ENCODE measurements at regions not wholly inside any gene's neighbourhood (a gene's known extent, or its start where the extent isn't known, plus 50 kb on each side); places are given as distances from the start of the nearest gene placed in this dataset.

GRCh38 chr7:68707159-68707558 is 891.1 kb upstream of the AUTS2 start (continued):
- TF ChIP-seq ETS1 (IDR thresholded peaks at IDR 0.05) (no peak), JUNB (IDR thresholded peaks at IDR 0.05; ENCODE audit: unreplicated experiment) (no peak), NANOG (IDR thresholded peaks at IDR 0.05; ENCODE audit: borderline replicate concordance) (no peak), REST (IDR thresholded peaks at IDR 0.05; ENCODE audit: unreplicated experiment) (no peak)

DNA sequence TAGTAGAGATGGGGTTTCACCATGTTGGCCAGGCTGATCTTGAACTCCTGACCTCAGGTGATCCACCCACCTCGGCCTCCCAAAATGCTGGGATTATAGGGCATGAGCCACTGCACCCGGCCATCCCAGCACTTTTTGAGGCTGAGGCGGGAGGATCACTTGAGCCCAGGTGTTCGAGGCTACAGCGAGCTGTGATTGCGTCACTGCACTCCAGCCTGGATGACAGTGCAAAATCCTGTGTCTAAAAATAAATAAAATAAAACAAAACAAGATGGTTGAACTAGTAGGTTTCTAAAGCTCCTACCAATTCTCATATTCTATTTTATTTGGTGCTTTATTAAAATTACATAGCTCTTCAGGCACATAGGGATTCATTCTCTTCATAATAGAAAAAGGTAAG is 890.3 kb upstream of the AUTS2 start:
- Histone ChIP-seq H3K79me2 (replicated peaks; ENCODE audit: insufficient read depth) (no peaks in the 10 kb centered on the region), H4K20me1 (replicated peaks; ENCODE audit: insufficient read depth) (no peaks in the 10 kb centered on the region), H2AFZ (no peak overlapping the region), H3K4me2 (no peak overlapping the region), H3K4me3 (no peak overlapping the region), H3K4me1 (ENCODE audit: insufficient read depth) (no peaks in the 10 kb centered on the region), H3K27ac (ENCODE audit: low read depth) (no peak overlapping the region), H3K27me3 (ENCODE audit: insufficient read depth) (no peaks in the 10 kb centered on the region), H3K36me3 (ENCODE audit: insufficient read depth) (no peaks in the 10 kb centered on the region), H3K9me2 (ENCODE audit: insufficient read depth) (no peaks in the 10 kb centered on the region), H3F3A (replicated peaks; ENCODE audit: low read depth) (no peaks in the 10 kb centered on the region)
- H3K9me3 Mint-ChIP-seq = peaks cover 98% of the 10 kb centered on the region
- no peak overlapping the region for H3K27ac Mint-ChIP-seq
- DNase-seq (ENCODE audit: low spot score) = no peak
- no peaks in the 10 kb centered on the region for H3K4me1 Mint-ChIP-seq
- ATAC-seq = no peak
- peaks cover 43% of the 10 kb centered on the region for H3K36me3 Mint-ChIP-seq (ENCODE audit: low read depth)
- no peak overlapping the region for H3K4me3 Mint-ChIP-seq
- peaks cover 5% of the 10 kb centered on the region for H3K27me3 Mint-ChIP-seq (ENCODE audit: insufficient read depth, low read depth, poor library complexity)
- no peak for TF ChIP-seq NANOG (IDR thresholded peaks at IDR 0.05; ENCODE audit: borderline replicate concordance)
- no peak for TF ChIP-seq EZH2phosphoT487 (IDR thresholded peaks at IDR 0.05; ENCODE audit: unreplicated experiment)
- no peak for TF ChIP-seq ETS1 (IDR thresholded peaks at IDR 0.05)
- TF ChIP-seq POLR2AphosphoS5 (IDR thresholded peaks at IDR 0.05; ENCODE audit: low read depth) = no peak
- no peak for TF ChIP-seq ZNF114 (CRISPR knock-in tag; IDR thresholded peaks at IDR 0.05)
- TF ChIP-seq, protein P1, sequence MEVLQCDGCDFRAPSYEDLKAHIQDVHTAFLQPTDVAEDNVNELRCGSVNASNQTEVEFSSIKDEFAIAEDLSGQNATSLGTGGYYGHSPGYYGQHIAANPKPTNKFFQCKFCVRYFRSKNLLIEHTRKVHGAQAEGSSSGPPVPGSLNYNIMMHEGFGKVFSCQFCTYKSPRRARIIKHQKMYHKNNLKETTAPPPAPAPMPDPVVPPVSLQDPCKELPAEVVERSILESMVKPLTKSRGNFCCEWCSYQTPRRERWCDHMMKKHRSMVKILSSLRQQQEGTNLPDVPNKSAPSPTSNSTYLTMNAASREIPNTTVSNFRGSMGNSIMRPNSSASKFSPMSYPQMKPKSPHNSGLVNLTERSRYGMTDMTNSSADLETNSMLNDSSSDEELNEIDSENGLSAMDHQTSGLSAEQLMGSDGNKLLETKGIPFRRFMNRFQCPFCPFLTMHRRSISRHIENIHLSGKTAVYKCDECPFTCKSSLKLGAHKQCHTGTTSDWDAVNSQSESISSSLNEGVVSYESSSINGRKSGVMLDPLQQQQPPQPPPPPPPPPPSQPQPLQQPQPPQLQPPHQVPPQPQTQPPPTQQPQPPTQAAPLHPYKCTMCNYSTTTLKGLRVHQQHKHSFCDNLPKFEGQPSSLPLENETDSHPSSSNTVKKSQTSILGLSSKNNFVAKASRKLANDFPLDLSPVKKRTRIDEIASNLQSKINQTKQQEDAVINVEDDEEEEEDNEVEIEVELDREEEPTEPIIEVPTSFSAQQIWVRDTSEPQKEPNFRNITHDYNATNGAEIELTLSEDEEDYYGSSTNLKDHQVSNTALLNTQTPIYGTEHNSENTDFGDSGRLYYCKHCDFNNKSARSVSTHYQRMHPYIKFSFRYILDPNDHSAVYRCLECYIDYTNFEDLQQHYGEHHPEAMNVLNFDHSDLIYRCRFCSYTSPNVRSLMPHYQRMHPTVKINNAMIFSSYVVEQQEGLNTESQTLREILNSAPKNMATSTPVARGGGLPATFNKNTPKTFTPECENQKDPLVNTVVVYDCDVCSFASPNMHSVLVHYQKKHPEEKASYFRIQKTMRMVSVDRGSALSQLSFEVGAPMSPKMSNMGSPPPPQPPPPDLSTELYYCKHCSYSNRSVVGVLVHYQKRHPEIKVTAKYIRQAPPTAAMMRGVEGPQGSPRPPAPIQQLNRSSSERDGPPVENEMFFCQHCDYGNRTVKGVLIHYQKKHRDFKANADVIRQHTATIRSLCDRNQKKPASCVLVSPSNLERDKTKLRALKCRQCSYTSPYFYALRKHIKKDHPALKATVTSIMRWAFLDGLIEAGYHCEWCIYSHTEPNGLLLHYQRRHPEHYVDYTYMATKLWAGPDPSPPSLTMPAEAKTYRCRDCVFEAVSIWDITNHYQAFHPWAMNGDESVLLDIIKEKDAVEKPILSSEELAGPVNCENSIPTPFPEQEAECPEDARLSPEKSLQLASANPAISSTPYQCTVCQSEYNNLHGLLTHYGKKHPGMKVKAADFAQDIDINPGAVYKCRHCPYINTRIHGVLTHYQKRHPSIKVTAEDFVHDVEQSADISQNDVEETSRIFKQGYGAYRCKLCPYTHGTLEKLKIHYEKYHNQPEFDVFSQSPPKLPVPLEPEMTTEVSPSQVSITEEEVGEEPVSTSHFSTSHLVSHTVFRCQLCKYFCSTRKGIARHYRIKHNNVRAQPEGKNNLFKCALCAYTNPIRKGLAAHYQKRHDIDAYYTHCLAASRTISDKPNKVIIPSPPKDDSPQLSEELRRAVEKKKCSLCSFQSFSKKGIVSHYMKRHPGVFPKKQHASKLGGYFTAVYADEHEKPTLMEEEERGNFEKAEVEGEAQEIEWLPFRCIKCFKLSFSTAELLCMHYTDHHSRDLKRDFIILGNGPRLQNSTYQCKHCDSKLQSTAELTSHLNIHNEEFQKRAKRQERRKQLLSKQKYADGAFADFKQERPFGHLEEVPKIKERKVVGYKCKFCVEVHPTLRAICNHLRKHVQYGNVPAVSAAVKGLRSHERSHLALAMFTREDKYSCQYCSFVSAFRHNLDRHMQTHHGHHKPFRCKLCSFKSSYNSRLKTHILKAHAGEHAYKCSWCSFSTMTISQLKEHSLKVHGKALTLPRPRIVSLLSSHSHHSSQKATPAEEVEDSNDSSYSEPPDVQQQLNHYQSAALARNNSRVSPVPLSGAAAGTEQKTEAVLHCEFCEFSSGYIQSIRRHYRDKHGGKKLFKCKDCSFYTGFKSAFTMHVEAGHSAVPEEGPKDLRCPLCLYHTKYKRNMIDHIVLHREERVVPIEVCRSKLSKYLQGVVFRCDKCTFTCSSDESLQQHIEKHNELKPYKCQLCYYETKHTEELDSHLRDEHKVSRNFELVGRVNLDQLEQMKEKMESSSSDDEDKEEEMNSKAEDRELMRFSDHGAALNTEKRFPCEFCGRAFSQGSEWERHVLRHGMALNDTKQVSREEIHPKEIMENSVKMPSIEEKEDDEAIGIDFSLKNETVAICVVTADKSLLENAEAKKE (CRISPR knock-in tag; IDR thresholded peaks at IDR 0.05) = no peak
- TF ChIP-seq REST (IDR thresholded peaks at IDR 0.05; ENCODE audit: unreplicated experiment) = no peak
- no peak for TF ChIP-seq JUNB (IDR thresholded peaks at IDR 0.05; ENCODE audit: unreplicated experiment)
- no peak for TF ChIP-seq CREB1 (CRISPR knock-in tag; IDR thresholded peaks at IDR 0.05; ENCODE audit: low read depth)
